Osteoblast (primary cell): ENCODE measurements at regions not wholly inside any gene's neighbourhood (a gene's known extent, or its start where the extent isn't known, plus 50 kb on each side); places are given as distances from the start of the nearest gene placed in this dataset.
"Not testable (repeated sequence)": the region's sequence is repeated elsewhere in the genome, so short reads cannot be mapped to it uniquely, and the experiment has no call there.

Source experiments
- DNase-seq: peaks from one replicate; pipeline ENCODE4 v3.0.0; 2011; ENCODE audit warnings: low spot score, mixed read lengths; ENCODE audit not compliant: insufficient read length; ENCODE audit errors: missing footprints
- H2AFZ ChIP-seq: 2 replicates; pipeline ENCODE4 v1.6.0; 2011; ENCODE audit warnings: mild to moderate bottlenecking, low read length
- H3K27ac ChIP-seq: 2 replicates; pipeline ENCODE4 v1.5.1; 2011; ENCODE audit warnings: mild to moderate bottlenecking, low read depth, low read length, moderate library complexity
- H3K27me3 ChIP-seq: 2 replicates; pipeline ENCODE4 v1.6.0; 2012; ENCODE audit warnings: mild to moderate bottlenecking, control low read depth, inconsistent platforms, low read length, moderate library complexity; ENCODE audit not compliant: insufficient read depth
- H3K36me3 ChIP-seq: 2 replicates; pipeline ENCODE4 v1.5.1; 2011; ENCODE audit warnings: mild to moderate bottlenecking, low read length, control low read depth, moderate library complexity; ENCODE audit not compliant: insufficient read depth
- H3K4me1 ChIP-seq: 2 replicates; pipeline ENCODE4 v1.5.1; 2011; ENCODE audit warnings: mild to moderate bottlenecking, low read length, control low read depth, moderate library complexity; ENCODE audit not compliant: insufficient read depth
- H3K4me2 ChIP-seq: 2 replicates; pipeline ENCODE4 v1.6.0; 2011; ENCODE audit warnings: mild to moderate bottlenecking, low read length; ENCODE audit not compliant: insufficient read depth
- H3K4me3 ChIP-seq: fragments of 200-600 bp; sonication (generic); 3 replicates; pipeline ENCODE4 v1.5.1; 2012; ENCODE audit warnings: mild to moderate bottlenecking, low read length, inconsistent platforms; ENCODE audit not compliant: insufficient read depth
- H3K79me2 ChIP-seq: 2 replicates; pipeline ENCODE4 v1.6.0; 2012; ENCODE audit warnings: mild to moderate bottlenecking, low read length, control low read depth, inconsistent platforms; ENCODE audit not compliant: insufficient read depth
- H3K9me3 ChIP-seq: 2 replicates; pipeline ENCODE4 v1.5.1; 2011; ENCODE audit warnings: low read depth, low read length, control low read depth
- H4K20me1 ChIP-seq: 2 replicates; pipeline ENCODE4 v1.6.0; 2012; ENCODE audit warnings: mild to moderate bottlenecking, low read length, control low read depth; ENCODE audit not compliant: insufficient read depth
- TF ChIP-seq, protein P1 (sequence below): IDR thresholded peaks from 2 replicates; pipeline ENCODE4 v1.5.1; 2011; ENCODE audit warnings: mild to moderate bottlenecking, low read depth, low read length, moderate library complexity; ENCODE audit errors: extremely low read depth

DNA sequence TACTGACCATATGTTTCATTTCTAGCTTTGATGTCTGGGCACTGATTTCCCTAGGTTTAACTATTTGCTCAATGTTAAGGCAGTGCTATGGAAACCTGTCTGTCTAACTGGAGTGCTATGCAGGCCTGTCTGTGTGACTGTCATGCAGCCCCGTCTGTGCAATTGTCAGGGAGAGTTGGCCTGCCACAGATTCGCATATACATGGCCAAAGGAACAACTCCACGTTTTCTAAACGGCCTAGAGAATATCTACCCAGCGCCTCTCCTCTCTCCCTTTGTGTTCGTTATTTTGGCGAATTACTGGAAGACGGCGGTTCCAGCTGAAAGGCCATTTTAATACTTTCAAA lies 59.6 kb upstream of the PSME4 start:
- Histone ChIP-seq H3K27ac (no peak overlapping the region), H3K36me3 (no peaks in the 10 kb centered on the region), H4K20me1 (no peaks in the 10 kb centered on the region), H3K79me2 (no peaks in the 10 kb centered on the region), H3K27me3 (no peaks in the 10 kb centered on the region), H2AFZ (no peak overlapping the region), H3K4me2 (no peak overlapping the region), H3K4me1 (no peaks in the 10 kb centered on the region), H3K4me3 (no peak overlapping the region), H3K9me3 (no peaks in the 10 kb centered on the region)
- TF ChIP-seq, protein P1, sequence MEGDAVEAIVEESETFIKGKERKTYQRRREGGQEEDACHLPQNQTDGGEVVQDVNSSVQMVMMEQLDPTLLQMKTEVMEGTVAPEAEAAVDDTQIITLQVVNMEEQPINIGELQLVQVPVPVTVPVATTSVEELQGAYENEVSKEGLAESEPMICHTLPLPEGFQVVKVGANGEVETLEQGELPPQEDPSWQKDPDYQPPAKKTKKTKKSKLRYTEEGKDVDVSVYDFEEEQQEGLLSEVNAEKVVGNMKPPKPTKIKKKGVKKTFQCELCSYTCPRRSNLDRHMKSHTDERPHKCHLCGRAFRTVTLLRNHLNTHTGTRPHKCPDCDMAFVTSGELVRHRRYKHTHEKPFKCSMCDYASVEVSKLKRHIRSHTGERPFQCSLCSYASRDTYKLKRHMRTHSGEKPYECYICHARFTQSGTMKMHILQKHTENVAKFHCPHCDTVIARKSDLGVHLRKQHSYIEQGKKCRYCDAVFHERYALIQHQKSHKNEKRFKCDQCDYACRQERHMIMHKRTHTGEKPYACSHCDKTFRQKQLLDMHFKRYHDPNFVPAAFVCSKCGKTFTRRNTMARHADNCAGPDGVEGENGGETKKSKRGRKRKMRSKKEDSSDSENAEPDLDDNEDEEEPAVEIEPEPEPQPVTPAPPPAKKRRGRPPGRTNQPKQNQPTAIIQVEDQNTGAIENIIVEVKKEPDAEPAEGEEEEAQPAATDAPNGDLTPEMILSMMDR: no peak
- no peak for DNase-seq

DNA sequence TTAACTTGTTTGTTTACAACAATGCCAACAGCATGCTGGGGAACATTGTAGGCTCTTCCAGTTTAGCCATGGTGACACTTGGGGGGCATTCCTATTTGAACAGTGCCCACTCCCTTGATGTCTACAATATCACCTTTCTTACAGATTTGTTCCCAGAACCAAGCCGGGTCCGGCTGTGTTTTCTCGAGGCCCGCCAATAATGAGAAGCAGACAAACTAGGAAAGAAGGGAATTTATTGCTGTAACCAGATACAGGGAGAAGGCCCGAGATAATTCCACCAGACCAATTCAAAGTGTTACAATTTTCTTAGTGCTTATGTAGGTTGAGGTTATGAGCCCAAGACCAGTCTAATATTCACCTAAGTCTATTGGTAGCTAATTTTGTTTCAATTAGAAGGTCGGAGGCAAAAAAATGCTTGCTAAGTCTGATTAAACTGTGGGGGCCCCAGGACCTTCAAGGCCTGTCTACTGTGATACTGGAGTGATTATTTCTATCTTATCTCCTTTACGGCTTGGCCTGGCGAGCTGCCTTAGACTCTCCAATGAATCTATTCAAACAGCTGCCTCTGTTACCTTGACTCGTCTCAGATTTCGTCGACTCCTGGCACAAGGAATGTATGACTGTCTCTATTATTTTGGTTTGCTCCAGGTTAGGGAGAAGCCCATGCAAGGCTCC lies 59.1 kb upstream of the PSME4 start:
- no peak for DNase-seq
- no peak overlapping the region for H3K4me2 ChIP-seq
- TF ChIP-seq, protein P1: no peak

DNA sequence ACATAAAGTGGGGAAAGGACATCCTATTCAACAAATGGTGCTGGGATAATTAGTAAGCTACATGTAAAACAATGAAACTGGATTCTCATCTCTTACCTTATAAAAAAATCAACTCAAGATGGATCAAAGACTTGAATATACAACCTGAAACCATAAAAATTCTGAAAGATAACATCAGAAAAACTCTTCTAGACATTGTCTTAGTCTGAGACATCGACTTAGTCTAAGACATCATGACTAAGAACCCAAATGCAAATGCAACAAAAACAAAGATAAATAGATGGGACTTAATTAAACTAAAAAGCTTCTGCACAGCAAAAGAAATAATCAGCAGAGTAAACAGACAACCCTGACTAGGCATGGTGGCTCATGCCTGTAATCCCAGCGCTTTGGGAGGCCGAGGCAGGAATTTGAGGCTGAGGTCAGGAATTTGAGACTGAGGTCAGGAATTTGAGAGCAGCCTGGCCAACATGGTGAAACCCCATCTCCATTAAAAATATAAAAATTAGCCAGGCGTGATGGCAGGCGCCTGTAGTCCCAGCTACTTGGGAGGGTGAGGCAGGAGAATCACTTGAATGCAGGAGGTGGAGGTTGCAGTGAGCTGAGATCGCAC lies 54.8 kb upstream of the PSME4 start:
- H2AFZ ChIP-seq, H3K4me1 ChIP-seq, H3K27ac ChIP-seq, H3K4me2 ChIP-seq, H3K9me3 ChIP-seq, H3K27me3 ChIP-seq, H3K36me3 ChIP-seq, H3K79me2 ChIP-seq, DNase-seq, H4K20me1 ChIP-seq, H3K4me3 ChIP-seq: not testable (repeated sequence)

More for the DNA sequence above, 59.1 kb upstream of the PSME4 start:
- Histone ChIP-seq H3K27me3 (no peaks in the 10 kb centered on the region), H3K27ac (no peak overlapping the region), H2AFZ (no peak overlapping the region), H3K79me2 (no peaks in the 10 kb centered on the region), H3K4me3 (no peak overlapping the region), H3K4me1 (no peaks in the 10 kb centered on the region), H4K20me1 (no peaks in the 10 kb centered on the region), H3K36me3 (no peaks in the 10 kb centered on the region), H3K9me3 (no peaks in the 10 kb centered on the region)

DNA sequence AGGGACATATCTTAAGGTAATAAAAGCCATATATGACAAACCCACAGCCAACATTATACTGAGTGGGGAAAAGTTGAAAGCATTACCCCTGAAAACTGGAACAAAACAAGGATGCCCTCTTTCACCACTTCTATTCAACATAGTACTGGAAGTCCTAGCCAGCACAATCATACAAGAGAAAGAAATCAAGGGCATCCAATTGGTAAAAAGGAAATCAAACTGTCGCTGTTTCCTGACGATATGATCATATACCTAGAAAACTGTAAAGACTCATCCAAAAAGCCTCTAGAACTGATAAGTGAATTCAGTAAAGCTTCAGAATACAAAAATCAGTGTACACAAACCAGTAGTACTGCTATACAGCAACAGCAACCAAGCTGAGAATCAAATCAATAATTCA lies 53.8 kb upstream of the PSME4 start:
- Histone ChIP-seq H3K79me2 (no peaks in the 10 kb centered on the region), H3K4me2 (no peak overlapping the region), H3K4me1 (no peaks in the 10 kb centered on the region), H3K27me3 (no peaks in the 10 kb centered on the region), H3K4me3 (no peak overlapping the region), H3K27ac (no peak overlapping the region), H2AFZ (no peak overlapping the region), H4K20me1 (no peaks in the 10 kb centered on the region), H3K36me3 (no peaks in the 10 kb centered on the region), H3K9me3 (peaks cover 3% of the 10 kb centered on the region)
- TF ChIP-seq, protein P1: no peak
- DNase-seq: no peak
